AG20443 (cell line): ENCODE measurements at regions not wholly inside any gene's neighbourhood (a gene's known extent, or its start where the extent isn't known, plus 50 kb on each side); places are given as distances from the start of the nearest gene placed in this dataset.
"Not testable (repeated sequence)": the region's sequence is repeated elsewhere in the genome, so short reads cannot be mapped to it uniquely, and the experiment has no call there.

Experiments used
- DNase-seq: peaks from one replicate; pipeline ENCODE4 v3.0.0; 2012; ENCODE audit warnings: low spot score, mixed read lengths

DNA sequence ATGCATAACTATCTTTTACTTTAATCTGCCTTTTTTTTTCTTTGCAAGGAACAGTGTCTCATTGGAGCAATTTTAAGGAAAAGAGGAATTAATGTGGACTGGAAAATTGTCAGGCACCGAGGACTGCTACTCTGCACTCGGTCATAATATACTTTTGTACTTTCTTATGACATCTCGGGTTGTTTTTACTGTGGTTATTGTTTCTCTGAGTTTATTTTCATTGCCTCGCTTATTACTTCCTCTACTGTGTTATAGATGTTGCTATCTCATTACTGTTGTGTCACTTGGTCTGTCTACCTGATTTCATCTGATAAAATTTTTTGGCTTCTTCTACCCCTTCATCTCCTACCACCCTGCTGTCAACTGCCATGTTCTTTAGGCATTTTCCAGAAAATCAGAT, 213.5 kb upstream of the POU1F1 start:
- DNase-seq, result no peak

DNA sequence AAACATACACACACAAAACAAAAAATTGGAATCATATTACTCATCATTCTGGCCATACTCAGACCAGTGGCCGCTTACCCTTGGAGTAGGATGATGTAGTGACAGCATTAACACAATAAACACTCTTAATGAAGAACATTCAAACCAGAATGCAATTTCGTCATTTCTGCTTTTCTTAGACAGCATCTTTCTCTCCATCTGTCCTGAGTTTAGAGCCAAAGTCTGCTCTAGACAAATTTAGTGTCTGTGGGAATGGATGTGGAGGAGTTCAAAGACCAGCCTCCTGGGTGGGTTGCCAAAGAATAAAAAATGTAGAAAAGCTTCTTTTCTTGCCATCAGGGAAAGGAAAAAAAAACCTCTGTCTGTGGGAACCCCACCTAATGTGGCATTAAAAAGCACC, 212.4 kb upstream of the POU1F1 start:
- DNase-seq, result peak; percentile 13

DNA sequence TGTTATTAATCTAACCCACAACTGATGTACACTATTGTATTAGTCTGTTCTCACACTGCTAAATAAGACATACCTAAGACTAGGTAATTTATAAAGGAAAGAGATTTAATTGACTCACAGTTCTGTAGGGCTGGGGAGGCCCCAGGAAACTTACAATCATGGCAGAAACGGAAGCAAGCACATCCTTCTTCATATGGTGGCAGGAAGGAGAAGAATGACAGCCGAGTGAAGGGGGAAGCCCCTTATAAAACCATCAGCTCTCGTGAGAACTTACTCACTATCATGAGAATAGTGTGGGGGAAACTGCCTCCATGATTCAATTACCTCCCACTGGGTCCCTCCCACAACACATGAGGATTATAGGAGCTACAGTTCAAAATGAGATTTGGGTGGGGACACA, 210.3 kb upstream of the POU1F1 start:
- DNase-seq, result not testable (repeated sequence)

DNA sequence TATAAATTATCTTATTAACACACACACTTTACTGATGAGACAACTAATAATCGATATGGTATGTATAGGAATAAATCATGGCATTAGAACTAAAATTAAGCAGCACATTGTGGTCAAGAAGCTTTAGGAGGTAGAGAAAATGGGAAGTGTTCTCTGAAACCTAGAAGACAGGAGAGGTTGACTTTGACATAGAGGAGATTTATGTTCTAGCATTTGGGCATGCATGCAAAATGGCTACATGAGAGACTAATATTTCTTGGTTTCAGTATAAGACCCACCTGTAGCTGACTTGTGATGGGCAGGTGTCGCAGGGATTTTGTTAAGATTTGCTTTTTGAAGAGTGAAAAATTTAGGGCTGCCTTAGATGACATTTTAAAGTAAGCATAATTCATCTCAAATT, 209.7 kb upstream of the POU1F1 start:
- no peak for DNase-seq

DNA sequence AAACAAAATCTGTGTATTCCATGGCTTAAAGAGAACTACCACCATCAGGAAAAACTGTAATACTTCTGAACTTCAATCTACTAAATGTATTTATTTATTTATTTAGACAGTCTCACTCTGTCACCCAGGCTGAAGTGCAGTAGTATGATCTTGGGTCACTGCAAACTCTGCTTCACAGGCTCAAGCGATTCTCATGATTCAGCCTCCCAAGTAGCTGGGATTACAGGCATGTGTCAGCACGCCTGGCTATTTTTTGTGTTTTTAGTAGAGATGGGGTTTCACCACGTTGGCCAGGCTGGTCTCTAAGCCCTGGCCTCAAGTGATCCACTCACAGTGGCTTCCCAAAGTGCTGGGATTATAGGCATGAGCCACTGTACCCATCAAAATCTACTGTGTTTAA, 202.3 kb upstream of the POU1F1 start:
- DNase-seq, result no peak

DNA sequence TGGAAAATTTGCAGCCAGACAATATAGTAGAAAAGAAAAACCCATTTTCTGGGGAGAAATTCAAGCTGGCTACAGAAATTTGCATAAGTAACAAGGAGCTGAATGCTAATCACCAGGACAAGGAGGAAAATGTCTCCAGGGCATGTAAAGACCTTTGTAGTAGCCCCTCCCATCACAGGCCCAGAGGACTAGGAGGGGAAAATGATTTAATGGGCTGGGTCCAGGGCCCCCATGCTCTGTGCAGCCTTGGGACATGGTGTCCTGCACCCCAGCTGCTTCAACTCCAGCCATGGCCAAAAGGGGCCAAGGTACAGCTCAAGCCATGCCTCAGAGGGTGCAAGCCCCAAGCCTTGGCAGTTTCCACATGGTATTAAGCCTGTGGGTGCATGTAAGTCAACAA, 197.6 kb upstream of the POU1F1 start:
- DNase-seq, result no peak

DNA sequence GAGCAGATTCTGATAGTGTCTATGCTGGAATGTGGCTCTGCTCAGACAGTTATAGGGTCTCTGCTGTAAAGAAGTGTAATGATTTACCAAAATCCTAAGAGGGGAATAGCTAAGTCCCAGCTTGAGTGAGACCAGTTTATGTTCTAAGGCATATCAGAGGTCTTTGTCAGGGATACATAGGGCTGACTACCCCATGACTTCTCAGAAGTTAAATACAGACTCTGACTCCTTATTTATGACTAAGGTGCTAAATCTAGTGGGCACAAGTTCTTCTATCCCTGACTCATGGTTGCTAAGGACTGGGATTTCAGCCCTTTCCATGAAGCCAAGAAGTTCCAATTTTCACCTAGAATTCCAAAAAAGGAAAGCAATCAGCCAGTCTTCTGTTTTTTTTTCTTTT, 192.6 kb upstream of the POU1F1 start:
- peak; percentile 10 for DNase-seq

DNA sequence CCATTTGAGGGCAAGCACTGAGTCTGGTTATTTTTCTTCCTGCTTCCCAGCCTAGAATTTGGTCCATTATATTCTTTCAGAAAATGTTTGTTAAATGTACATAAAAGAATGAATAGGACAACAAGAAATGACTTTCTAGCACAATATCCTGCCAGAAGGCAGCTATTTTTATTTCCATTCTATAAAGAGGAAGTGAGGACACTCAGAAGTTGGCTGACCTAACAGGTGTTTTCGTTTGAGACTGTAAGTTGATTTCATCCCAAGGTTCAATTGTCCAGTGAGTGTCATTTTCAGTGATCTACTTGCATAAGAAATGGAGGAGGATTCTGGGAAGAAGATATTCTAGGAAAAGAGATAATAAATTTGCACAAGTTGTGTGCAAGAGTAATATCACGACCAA, 191.9 kb upstream of the POU1F1 start:
- no peak for DNase-seq

DNA sequence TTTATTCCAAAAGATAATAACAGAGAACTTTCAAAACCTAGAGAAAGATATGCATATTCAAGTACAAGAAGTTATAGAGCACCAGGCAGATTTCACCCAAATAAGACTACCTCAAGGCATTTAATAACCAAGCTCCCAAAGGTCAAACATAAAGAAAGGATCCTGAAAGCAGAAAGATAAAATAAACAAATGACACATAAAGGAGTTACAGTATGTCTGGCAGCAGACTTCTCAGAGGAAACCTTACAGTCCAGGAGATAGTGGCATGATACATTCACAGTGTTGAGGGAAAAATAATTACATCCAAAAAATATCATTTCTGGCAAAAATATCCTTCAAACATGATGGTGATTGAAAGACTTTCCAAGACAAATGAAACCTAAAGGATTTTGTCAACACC, 185.8 kb upstream of the POU1F1 start:
- no peak for DNase-seq

DNA sequence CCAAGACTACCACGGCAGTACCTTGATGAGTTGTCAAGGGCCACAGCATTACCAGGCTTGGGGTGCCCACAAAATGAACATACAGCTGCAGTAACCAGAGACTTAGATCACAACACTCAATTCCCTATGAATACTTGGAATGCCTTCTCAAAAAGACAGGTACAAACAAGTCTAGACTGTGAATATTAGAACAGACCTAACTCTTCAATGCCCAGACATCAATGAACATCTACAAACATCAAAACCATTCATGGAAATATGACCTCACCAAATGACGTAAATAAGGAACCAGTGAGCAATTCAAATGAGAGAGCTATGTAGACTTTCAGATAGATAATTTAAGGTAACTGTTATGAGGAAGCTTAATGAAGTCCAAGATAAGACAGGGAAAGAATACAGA, 185.1 kb upstream of the POU1F1 start:
- no peak for DNase-seq

DNA sequence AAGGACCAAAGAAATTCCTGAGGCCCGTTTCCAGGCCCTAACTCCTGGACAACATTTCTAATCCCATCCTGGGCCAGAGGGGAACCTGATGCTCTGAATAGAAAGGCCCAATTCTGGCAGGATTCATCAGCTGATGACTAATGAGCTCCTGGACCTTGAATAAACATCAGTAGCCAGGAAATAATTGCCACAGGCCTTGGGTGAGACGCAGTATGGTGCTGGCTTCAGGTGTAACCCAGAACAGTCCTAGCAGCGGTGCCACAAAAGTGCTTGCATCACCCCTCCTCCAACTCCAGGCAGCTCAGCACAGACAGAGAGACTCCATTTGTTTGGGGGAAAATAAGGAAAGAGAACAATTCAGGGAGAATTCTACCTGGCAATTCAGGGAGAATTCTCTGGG, 184.7 kb upstream of the POU1F1 start:
- DNase-seq, result no peak

DNA sequence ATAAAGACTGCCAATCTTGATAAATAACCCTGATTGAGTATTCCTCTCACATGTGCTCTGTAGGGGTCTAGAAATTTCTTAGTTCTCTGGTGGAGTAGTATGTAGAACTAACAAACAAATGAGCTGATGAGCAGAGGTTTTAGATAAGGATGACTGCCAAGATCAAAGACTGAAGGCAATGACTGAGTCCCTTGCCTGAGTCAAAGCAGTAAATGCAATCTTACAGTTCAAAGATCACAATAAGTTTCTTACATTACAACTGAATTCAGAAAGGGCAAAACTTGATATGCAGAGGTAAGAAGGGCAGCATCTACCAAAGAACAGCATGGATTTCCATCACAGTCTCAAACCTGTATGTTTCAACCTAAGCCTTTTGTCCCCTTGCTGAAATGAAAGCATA, 172.2 kb upstream of the POU1F1 start:
- DNase-seq, result no peak

DNA sequence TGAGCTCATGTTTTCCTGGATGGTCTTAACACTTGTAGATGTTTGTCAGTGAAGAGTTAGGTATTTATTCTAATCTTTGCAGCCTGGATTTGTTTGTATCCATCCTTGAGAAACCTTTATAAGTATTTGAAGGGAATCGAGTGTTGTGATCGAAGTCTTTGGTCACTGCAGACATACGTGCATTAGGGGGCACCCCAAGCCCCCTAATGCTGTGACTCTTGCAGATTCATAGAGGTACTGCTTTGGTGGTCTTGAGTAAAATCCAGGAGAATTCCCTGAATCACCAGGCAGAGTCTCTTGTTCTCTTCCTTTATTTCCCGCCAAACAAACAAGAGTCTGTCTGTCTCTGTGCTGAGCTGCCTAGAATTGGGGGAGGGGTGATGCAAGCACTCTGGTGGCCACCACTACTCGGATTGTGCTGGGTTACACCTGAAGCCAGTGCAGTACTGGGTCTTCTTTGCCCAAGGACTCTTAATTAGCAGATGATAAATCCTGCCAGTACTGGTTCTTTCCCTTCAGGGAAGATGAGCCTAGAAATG, 170.5 kb upstream of the POU1F1 start:
- no peak for DNase-seq

DNA sequence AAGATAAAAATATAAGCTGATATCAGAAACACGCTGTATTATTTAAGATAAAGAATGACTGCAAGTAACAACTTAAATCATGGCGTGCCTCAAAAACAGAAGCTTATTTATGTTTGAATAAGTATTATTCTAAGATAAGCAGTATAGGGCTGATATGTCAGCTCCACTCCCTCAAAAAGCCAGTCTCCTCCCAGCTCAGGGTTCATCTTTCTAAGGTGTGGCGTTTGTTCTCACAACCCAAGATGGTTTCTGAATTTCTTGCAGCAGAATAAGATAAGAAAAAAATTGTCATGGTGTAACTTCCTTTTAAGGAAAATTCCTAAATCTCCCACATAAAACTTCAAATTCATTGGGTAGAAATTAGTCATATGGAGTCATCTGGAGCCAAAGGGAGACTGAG, 166.1 kb upstream of the POU1F1 start:
- DNase-seq, result no peak

DNA sequence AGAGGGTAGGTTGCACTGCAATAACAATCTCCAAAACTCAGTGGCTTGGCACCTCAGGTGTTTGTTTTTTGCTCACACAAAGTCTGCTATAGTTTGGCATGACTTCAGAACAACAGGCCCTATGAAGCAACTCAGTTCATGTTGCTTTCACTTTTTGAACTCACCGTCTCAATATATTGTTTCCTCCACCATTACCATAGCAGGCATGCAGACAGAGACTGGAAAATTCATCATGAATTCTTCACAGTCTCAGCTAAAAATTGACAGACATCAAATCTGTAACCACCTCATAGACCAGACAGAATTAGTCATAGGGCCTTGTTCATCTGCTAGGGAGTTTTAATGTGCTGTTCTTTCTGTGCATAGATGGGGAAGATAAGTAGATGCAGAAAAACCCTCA, 161.4 kb upstream of the POU1F1 start:
- DNase-seq, result no peak

DNA sequence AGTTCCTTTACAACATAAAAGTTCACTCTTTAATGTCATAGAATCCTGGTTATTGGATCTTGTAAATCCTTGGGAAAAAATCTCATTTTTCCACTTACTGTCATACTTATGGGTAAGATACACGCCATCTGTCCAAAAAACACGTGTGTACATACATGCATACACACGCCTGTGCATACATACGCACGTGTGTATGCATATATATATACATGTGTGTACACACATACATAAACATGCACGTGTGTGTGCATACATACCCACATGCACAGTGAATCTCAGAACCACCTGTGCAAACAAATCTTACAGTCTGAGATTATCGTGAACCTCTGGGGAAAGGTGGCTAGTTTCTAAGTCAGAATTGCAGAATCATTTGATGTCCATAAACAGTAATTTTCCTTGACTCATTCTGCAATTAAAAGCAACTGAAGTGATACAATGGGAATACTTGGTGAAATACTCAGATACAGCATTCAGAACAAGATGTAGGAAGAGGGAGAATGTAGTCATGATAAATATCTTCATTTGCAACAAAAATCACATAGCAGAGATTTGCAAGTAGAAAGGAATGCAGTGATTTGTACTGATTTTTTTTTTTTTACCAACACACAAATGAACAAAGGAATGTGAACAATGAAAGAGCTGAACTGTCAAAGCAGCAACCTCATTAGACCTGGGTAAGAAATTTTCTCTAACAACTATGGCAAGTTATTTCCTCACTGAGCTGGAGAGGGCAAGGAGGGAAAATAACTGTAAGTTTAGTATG, 160.6 kb upstream of the POU1F1 start:
- peak; percentile 25 for DNase-seq

DNA sequence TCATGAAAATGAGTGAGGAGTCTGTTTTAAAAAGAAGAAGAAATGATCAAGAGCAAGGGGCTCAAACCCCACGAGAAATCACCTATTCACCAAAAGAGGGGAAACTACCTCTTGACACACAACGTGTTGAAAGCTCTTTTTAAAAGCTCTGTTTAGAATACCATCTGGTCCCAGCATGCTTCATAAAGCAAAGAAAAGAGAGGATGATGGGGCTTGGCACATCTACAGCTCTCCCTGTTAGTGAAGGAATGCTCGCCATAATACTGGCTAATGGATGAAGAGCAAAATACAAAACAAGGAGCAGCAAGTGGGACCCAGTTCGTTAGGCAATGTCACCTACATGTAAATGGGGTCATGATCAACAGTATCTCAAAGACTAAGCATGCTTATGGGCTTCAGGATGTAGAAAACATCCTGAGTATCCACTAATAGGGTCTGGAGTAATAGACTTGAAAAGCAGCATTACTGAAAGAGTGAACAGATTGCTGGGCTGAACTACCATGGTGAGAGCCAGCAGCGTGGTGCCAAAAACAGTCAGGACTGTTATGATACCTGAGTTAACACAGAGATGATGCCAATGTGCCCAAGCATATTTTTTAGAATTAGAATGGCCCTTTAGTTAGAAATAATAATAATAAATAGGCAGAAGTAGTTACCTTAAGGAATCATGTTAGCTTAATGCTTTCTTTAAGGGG, 159.7 kb upstream of the POU1F1 start:
- no peak for DNase-seq

DNA sequence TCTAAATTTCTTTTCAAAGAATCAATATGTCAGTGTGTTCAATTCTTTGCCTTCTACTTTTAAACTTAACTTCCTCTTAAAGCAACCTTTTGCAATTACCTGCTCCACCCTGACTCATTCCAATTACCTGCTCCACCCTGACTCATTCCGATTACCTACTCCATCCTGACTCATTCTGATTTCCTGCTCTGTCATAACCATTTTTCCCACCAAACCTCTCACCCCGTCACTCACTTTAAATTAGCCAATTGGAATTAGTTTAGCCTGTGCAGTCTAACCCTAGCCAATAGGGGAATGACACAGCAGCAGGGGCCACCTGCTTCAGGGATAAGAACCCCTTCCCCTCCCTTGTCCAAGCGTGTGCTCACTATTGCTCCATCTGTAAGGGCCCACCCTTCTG, 157.1 kb upstream of the POU1F1 start:
- DNase-seq, result not testable (repeated sequence)

DNA sequence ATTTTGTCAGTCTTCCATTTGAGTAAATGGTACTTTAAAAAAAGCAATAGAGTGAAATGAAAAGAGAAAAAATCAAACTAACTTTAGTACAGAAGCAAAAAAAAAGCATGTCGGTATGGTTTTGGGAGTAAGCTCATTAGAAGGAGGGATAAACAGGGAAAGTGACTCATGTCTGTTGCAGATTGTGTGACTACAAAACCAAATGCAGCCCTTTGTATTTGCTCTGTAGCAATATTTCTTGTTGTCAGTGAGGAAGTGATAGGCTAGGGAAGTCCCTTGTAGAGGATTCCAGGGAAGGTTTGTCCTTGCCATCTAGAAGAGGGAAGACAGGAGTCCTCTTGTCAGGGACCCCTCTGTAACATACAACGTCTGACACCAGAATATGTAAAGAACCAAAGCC, 150.5 kb upstream of the POU1F1 start:
- DNase-seq, result peak; percentile 54

DNA sequence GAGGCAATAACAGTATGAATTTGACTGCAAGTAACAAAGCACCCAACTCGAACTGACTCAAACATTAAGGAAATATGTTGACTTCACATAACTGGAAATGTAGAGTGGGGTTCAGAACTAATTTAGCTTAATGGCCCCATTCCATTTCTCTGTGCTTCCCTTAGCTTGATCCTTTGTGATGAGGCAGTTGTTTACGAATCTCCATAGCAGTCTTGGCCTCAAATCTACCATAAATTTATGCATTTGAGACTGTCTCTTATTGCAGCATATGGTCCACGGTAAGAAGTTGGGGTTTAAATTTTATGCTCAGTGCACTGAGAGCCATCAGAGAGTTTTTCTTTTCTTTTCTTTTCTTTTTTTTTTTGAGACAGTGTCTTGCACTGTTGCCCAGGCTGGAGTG, 148.7 kb upstream of the POU1F1 start:
- DNase-seq, result no peak

DNA sequence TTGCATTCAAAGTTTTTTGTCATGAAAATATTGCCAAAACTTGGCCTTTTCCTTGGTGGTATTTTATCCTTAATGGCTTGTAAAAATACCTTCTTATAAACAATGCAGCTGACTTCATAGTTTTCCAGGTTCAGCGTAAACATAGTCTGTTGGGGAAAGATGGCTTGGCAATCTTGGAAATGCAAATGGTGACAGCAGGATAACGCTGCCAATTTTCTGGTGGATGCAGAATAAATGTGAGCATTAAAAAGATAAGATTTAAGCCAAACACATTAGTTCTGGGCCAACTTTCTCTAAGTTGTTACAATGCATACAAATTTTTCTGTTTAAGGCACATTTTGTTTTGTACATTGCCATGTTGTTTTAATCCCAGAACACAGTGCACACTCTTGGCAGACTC, 147.0 kb upstream of the POU1F1 start:
- DNase-seq, result no peak

DNA sequence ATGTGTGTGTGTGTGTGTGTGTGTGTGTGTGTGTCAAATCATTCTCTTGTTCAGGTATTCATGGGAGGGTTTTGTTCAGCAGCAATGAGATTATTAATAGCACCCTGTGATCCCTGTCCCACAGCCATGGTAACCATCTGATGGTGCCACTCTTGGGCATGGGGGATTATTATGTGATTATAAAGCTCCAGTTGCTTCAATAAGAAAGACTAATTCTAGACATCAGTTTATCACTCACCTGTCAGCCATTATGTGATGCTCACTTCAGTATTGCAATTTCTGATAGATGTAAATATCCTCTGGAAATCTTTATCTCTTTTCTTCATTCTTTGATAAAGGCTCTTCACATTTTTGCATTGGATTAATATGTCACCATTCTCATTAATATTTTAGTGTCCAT, 145.9 kb upstream of the POU1F1 start:
- DNase-seq, result no peak

DNA sequence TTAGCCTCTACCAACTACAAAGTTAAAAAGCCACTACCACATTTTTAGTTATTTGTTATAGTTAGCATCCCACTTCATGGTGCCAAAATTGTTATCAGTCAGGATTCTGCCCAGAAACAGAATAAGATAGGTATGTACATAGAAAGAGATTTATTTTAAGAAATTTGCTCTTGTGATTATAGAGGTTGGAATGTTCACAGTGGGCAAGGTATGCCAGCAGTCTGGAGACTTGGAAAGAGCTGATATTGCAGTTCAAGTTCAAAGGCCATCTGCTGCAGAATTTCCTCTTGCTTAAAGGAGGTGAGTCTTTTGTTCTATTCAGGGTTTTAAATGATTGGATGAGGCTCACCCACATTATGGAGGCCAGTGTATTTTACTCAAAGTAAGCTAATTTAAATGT, 143.8 kb upstream of the POU1F1 start:
- DNase-seq, result no peak

DNA sequence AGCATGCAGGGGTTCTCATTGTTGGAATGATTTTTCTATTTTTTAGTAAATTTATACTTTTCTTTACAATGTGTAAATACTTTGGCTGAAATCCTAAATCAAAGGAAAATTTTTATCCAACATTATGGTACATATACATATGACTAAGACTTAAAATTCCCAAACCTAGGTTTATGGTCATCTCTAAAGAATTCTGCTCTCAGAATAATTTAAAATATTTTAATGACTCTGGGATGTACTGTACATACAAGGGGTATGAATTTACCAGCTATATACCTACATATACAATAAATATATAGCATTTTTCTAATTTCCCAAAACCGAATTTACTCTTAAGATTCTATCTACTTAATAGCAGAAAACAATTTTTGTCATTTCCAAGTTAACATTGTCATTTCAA, 137.9 kb upstream of the POU1F1 start:
- DNase-seq, result no peak
